ENCODE measurements at regions not wholly inside any gene's neighbourhood (a gene's known extent, or its start where the extent isn't known, plus 50 kb on each side); places are given as distances from the start of the nearest gene placed in this dataset.

- DNase-seq (ENCODE audit: low read depth), result no peak
- H3K4me3 ChIP-seq (ENCODE audit: low read depth, low read length), result no peak overlapping the region
- no peak for TF ChIP-seq CTCF (conservative IDR thresholded peaks at IDR 0.05; ENCODE audit: low read depth, low read length)
Measured at GRCh38 chr3:72698154-72698917, 149.9 kb downstream of the SHQ1 start.

- no peak overlapping the region for H3K4me3 ChIP-seq (ENCODE audit: low read depth, low read length)
- no peak for TF ChIP-seq CTCF (conservative IDR thresholded peaks at IDR 0.05; ENCODE audit: low read depth, low read length)
- no peak for DNase-seq (ENCODE audit: low read depth)
Measured at GRCh38 chr3:72697717-72698116, 150.5 kb downstream of the SHQ1 start.

GRCh38 chr3:72696815-72697214, 151.4 kb downstream of the SHQ1 start:
- H3K4me3 ChIP-seq (ENCODE audit: low read depth, low read length), result no peak overlapping the region
- no peak for DNase-seq (ENCODE audit: low read depth)
- TF ChIP-seq CTCF (conservative IDR thresholded peaks at IDR 0.05; ENCODE audit: low read depth, low read length), result no peak

- H3K4me3 ChIP-seq (ENCODE audit: low read depth, low read length), result no peak overlapping the region
- TF ChIP-seq CTCF (conservative IDR thresholded peaks at IDR 0.05; ENCODE audit: low read depth, low read length), result no peak
- no peak for DNase-seq (ENCODE audit: low read depth)
Measured at GRCh38 chr3:72694398-72694797, 153.8 kb downstream of the SHQ1 start.

GRCh38 chr3:72692990-72693389, 155.3 kb downstream of the SHQ1 start:
- no peak for TF ChIP-seq CTCF (conservative IDR thresholded peaks at IDR 0.05; ENCODE audit: low read depth, low read length)
- H3K4me3 ChIP-seq (ENCODE audit: low read depth, low read length), result no peak overlapping the region
- DNase-seq (ENCODE audit: low read depth), result no peak

- no peak for DNase-seq (ENCODE audit: low read depth)
- no peak for TF ChIP-seq CTCF (conservative IDR thresholded peaks at IDR 0.05; ENCODE audit: low read depth, low read length)
- H3K4me3 ChIP-seq (ENCODE audit: low read depth, low read length), result no peak overlapping the region
Measured at GRCh38 chr3:72690629-72691028, 157.6 kb downstream of the SHQ1 start.

- no peak for TF ChIP-seq CTCF (conservative IDR thresholded peaks at IDR 0.05; ENCODE audit: low read depth, low read length)
- no peak overlapping the region for H3K4me3 ChIP-seq (ENCODE audit: low read depth, low read length)
- DNase-seq (ENCODE audit: low read depth), result no peak
Measured at GRCh38 chr3:72682936-72683452, 165.3 kb downstream of the SHQ1 start.
